Lower leg skin (tissue), 4 donors: ENCODE measurements at regions not wholly inside any gene's neighbourhood (a gene's known extent, or its start where the extent isn't known, plus 50 kb on each side); places are given as distances from the start of the nearest gene placed in this dataset.

Experiments
- DNase-seq, 2 donors: peaks; one replicate each; pipeline ENCODE4 v3.0.0-alpha.2; 2019; ENCODE audit warnings: low spot score in 2 of 2
- H3K4me3 ChIP-seq: fragments of 200-600 bp; sonication (generic); 2 replicates; pipeline ENCODE4 v1.5.1; 2017; ENCODE audit warnings: mild to moderate bottlenecking, low read depth; ENCODE audit not compliant: poor library complexity, severe bottlenecking
- POLR2A ChIP-seq, 2 donors: fragments of 450-650 bp; IDR thresholded peaks; one replicate each; pipeline ENCODE4 v1.6.1; 2016 to 2017; ENCODE audit warnings: antibody characterized with exemption in 2 of 2, mild to moderate bottlenecking in 1 of 2, moderate library complexity in 1 of 2
- WGBS, 2 donors: methylation state at CpG; one replicate each; pipeline ENCODE4 v1.1.5; 2018; 5-methylcytosine and 5-hydroxymethylcytosine counted together
- intact Hi-C: fragments of 100-400 bp; cut with DNase I; formaldehyde crosslinking; loops from one replicate; pipeline ENCODE4 v1.15.0; 2023; ENCODE audit warnings: low total_unique reads
- TF ChIP-seq, protein P1 (sequence below), 3 donors: fragments of 450-650 bp; IDR thresholded peaks; one replicate each; pipeline ENCODE4 v1.5.1; 2016; ENCODE audit warnings: antibody characterized with exemption in 3 of 3, mild to moderate bottlenecking in 3 of 3, moderate library complexity in 2 of 3

DNA sequence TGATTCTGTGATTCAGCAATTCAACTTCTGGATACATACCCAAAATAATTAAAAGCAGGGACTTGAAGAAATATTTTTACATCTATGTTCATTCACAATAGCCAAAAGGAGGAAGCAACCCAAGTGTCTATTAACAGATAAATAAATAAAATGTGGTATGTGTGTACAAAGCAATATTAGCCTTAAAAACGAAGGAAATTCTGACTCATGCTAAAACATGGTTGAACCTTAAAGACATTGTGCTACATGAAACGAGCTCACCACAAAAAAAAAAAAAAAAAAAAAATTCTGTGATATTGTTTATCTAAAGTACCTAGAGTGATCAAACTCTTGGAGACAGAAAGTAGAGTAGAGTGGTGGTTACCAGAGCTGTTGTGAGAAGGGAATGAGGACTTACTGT, 54.8 kb upstream of the TFAP2D start:
- no peak overlapping the region for H3K4me3 ChIP-seq
- intact Hi-C loops, result no loop called here
- WGBS, 2 donors, result 58 to 59% methylated on average over 2 of the region's 2 CpGs
- TF ChIP-seq, protein P1, sequence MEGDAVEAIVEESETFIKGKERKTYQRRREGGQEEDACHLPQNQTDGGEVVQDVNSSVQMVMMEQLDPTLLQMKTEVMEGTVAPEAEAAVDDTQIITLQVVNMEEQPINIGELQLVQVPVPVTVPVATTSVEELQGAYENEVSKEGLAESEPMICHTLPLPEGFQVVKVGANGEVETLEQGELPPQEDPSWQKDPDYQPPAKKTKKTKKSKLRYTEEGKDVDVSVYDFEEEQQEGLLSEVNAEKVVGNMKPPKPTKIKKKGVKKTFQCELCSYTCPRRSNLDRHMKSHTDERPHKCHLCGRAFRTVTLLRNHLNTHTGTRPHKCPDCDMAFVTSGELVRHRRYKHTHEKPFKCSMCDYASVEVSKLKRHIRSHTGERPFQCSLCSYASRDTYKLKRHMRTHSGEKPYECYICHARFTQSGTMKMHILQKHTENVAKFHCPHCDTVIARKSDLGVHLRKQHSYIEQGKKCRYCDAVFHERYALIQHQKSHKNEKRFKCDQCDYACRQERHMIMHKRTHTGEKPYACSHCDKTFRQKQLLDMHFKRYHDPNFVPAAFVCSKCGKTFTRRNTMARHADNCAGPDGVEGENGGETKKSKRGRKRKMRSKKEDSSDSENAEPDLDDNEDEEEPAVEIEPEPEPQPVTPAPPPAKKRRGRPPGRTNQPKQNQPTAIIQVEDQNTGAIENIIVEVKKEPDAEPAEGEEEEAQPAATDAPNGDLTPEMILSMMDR (IDR thresholded peaks at IDR 0.05), result no peak
- TF ChIP-seq POLR2A (IDR thresholded peaks at IDR 0.05), result no peak
- no peak for DNase-seq

DNA sequence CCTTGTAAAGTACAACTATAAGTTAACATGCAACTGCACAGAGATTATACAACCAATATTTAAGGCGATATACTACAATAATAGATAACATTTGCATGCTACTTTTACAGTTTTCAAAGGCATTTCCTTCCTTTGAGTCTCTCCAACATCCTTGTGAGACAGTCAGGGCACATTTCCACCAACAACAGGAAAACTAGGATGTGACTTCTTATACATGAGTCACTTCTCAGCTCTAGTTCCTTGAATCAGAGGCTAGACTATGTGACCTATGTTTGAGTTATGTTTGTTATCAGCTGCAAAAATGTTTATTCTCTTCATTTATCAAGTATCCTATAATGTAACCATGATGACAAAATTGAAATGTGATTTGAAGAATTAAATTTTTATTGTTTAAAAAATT, 51.7 kb upstream of the TFAP2D start:
- TF ChIP-seq POLR2A (IDR thresholded peaks at IDR 0.05), result no peak
- TF ChIP-seq, protein P1 (IDR thresholded peaks at IDR 0.05), result no peak
- DNase-seq, result no peak
- no peak overlapping the region for H3K4me3 ChIP-seq
- 76 to 91% methylated on average over 1 of the region's 1 CpG for WGBS, 2 donors
- intact Hi-C loops, result no loop called here
